ENCODE measurements at regions not wholly inside any gene's neighbourhood (a gene's known extent, or its start where the extent isn't known, plus 50 kb on each side); places are given as distances from the start of the nearest gene placed in this dataset.

- H3K27ac ChIP-seq (replicated peaks in 1 of 4), result no peak overlapping the region
- H3K4me1 ChIP-seq, result no peaks in the 10 kb centered on the region
- no peak for DNase-seq (ENCODE audit: extremely low spot score)
- H3K27me3 ChIP-seq, result no peaks in the 10 kb centered on the region
- no peak overlapping the region for H3K4me3 ChIP-seq
- no peaks in the 10 kb centered on the region for H3K9me3 ChIP-seq
- WGBS, result 84% methylated on average over 3 of the region's 3 CpGs
- no peak for TF ChIP-seq POLR2A (IDR thresholded peaks at IDR 0.05; ENCODE audit: low read depth)
- no peak for TF ChIP-seq EP300 (IDR thresholded peaks at IDR 0.05)
- TF ChIP-seq POLR2AphosphoS5 (IDR thresholded peaks at IDR 0.05), result no peak
- no peak for TF ChIP-seq CTCF (IDR thresholded peaks at IDR 0.05)
- H3K36me3 ChIP-seq, result no peaks in the 10 kb centered on the region
- intact Hi-C loops (cut with DNase I), result no loop called here
Observed at GRCh38 chr1:79295967-79296366, 289.4 kb upstream of the ADGRL4 start.

- DNase-seq (ENCODE audit: extremely low spot score), result no peak
- intact Hi-C loops (cut with DNase I), result no loop called here
- Histone ChIP-seq H3K36me3 (no peaks in the 10 kb centered on the region), H3K27me3 (no peaks in the 10 kb centered on the region), H3K9me3 (no peaks in the 10 kb centered on the region), H3K4me3 (no peak overlapping the region), H3K27ac (replicated peaks in 1 of 4) (no peak overlapping the region), H3K4me1 (no peaks in the 10 kb centered on the region)
- TF ChIP-seq CTCF (IDR thresholded peaks at IDR 0.05), result no peak
- TF ChIP-seq POLR2AphosphoS5 (IDR thresholded peaks at IDR 0.05), result no peak
- no peak for TF ChIP-seq EP300 (IDR thresholded peaks at IDR 0.05)
- no peak for TF ChIP-seq POLR2A (IDR thresholded peaks at IDR 0.05; ENCODE audit: low read depth)
- WGBS, result 79% methylated on average over 1 of the region's 1 CpG
Observed at GRCh38 chr1:79293611-79294010, 287.1 kb upstream of the ADGRL4 start.

DNA sequence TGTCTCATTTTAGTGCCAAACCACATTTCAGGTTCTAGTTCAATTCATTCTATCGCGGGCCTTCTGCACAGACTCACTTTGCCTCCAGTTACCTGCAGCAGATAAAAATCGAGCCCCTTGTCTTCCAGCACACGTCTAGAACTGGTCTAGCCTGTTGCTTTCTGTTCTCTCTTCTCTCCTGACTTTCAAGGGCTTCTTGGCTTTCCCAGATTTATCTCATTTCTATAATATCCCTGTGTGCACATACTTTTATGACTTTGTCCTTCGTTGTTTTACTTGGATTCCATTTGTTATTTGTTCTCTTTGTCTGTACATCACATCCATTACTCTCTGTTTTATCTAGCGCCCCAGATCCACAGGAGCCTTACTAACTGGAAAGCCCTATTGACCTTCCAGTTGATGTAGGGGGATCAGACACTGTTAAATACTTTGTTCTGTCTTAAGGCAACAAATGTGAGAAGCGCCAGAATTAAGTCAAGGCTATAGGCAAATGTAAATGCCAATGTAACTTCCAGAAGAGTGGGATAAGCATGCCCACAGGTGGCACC, 284.5 kb upstream of the ADGRL4 start:
- no peaks in the 10 kb centered on the region for H3K9me3 ChIP-seq
- TF ChIP-seq EP300 (IDR thresholded peaks at IDR 0.05), result no peak
- TF ChIP-seq POLR2A (IDR thresholded peaks at IDR 0.05; ENCODE audit: low read depth), result no peak
- no peak for TF ChIP-seq POLR2AphosphoS5 (IDR thresholded peaks at IDR 0.05)
- TF ChIP-seq CTCF (IDR thresholded peaks at IDR 0.05), result no peak
- H3K36me3 ChIP-seq, result no peaks in the 10 kb centered on the region
- WGBS, result 92% methylated on average over 7 of the region's 7 CpGs
- no peaks in the 10 kb centered on the region for H3K4me1 ChIP-seq
- no peak overlapping the region for H3K4me3 ChIP-seq
- DNase-seq (ENCODE audit: extremely low spot score), result no peak
- no peak overlapping the region for H3K27ac ChIP-seq (replicated peaks in 1 of 4)
- intact Hi-C loops (cut with DNase I), result no loop called here
- H3K27me3 ChIP-seq, result no peaks in the 10 kb centered on the region

- Histone ChIP-seq H3K4me1 (no peaks in the 10 kb centered on the region), H3K27me3 (no peaks in the 10 kb centered on the region), H3K36me3 (no peaks in the 10 kb centered on the region), H3K27ac (replicated peaks in 1 of 4) (no peak overlapping the region), H3K4me3 (no peak overlapping the region), H3K9me3 (no peaks in the 10 kb centered on the region)
- 77% methylated on average over 2 of the region's 2 CpGs for WGBS
- intact Hi-C loops (cut with DNase I), result no loop called here
- DNase-seq (ENCODE audit: extremely low spot score), result no peak
- TF ChIP-seq EP300 (IDR thresholded peaks at IDR 0.05) (no peak), POLR2AphosphoS5 (IDR thresholded peaks at IDR 0.05) (no peak), POLR2A (IDR thresholded peaks at IDR 0.05; ENCODE audit: low read depth) (no peak), CTCF (IDR thresholded peaks at IDR 0.05) (no peak)
Observed at GRCh38 chr1:79287982-79288381, 281.5 kb upstream of the ADGRL4 start.

GRCh38 chr1:79285667-79286066, 279.1 kb upstream of the ADGRL4 start:
- no peaks in the 10 kb centered on the region for H3K36me3 ChIP-seq
- 77% methylated on average over 2 of the region's 2 CpGs for WGBS
- H3K4me1 ChIP-seq, result no peaks in the 10 kb centered on the region
- no peaks in the 10 kb centered on the region for H3K9me3 ChIP-seq
- DNase-seq (ENCODE audit: extremely low spot score), result no peak
- no peak overlapping the region for H3K27ac ChIP-seq (replicated peaks in 1 of 4)
- TF ChIP-seq EP300 (IDR thresholded peaks at IDR 0.05) (no peak), POLR2AphosphoS5 (IDR thresholded peaks at IDR 0.05) (no peak), POLR2A (IDR thresholded peaks at IDR 0.05; ENCODE audit: low read depth) (no peak), CTCF (IDR thresholded peaks at IDR 0.05) (no peak)
- no peaks in the 10 kb centered on the region for H3K27me3 ChIP-seq
- intact Hi-C loops (cut with DNase I), result no loop called here
- H3K4me3 ChIP-seq, result no peak overlapping the region
